ENCODE measurements at regions not wholly inside any gene's neighbourhood (a gene's known extent, or its start where the extent isn't known, plus 50 kb on each side); places are given as distances from the start of the nearest gene placed in this dataset.

GRCh38 chr18:75588412-75588811 is 160.9 kb upstream of the SMIM21 start:
- TF ChIP-seq TCF12 (IDR thresholded peaks at IDR 0.05; ENCODE audit: low read depth) (no peak), REST (IDR thresholded peaks at IDR 0.05; ENCODE audit: low read depth) (no peak), USF1 (IDR thresholded peaks at IDR 0.05) (no peak), YY1 (IDR thresholded peaks at IDR 0.05; ENCODE audit: low read depth) (no peak), TEAD4 (IDR thresholded peaks at IDR 0.05) (no peak), CEBPB (IDR thresholded peaks at IDR 0.05) (no peak), RAD21 (IDR thresholded peaks at IDR 0.05; ENCODE audit: low read depth) (no peak), TAF1 (IDR thresholded peaks at IDR 0.05; ENCODE audit: low read depth) (no peak), ZBTB7A (IDR thresholded peaks at IDR 0.05; ENCODE audit: low read depth) (no peak), MAX (IDR thresholded peaks at IDR 0.05) (no peak), CREB1 (IDR thresholded peaks at IDR 0.05; ENCODE audit: low read depth) (no peak), EGR1 (IDR thresholded peaks at IDR 0.05) (no peak), NFIC (IDR thresholded peaks at IDR 0.05) (no peak), FOXM1 (IDR thresholded peaks at IDR 0.05; ENCODE audit: borderline replicate concordance, low read depth) (no peak)

- TF ChIP-seq TEAD4 (IDR thresholded peaks at IDR 0.05): no peak
- no peak for TF ChIP-seq MAX (IDR thresholded peaks at IDR 0.05)
- no peak for TF ChIP-seq RAD21 (IDR thresholded peaks at IDR 0.05; ENCODE audit: low read depth)
- no peak for TF ChIP-seq REST (IDR thresholded peaks at IDR 0.05; ENCODE audit: low read depth)
- no peak for TF ChIP-seq CEBPB (IDR thresholded peaks at IDR 0.05)
- no peak for TF ChIP-seq USF1 (IDR thresholded peaks at IDR 0.05)
- no peak for TF ChIP-seq EP300 (IDR thresholded peaks at IDR 0.05; ENCODE audit: borderline replicate concordance)
- TF ChIP-seq CREB1 (IDR thresholded peaks at IDR 0.05; ENCODE audit: low read depth): no peak
- no peak for TF ChIP-seq YY1 (IDR thresholded peaks at IDR 0.05; ENCODE audit: low read depth)
- no peak for TF ChIP-seq EGR1 (IDR thresholded peaks at IDR 0.05)
- no peak for TF ChIP-seq TCF12 (IDR thresholded peaks at IDR 0.05; ENCODE audit: low read depth)
- no peak for TF ChIP-seq NFIC (IDR thresholded peaks at IDR 0.05)
- no peak for TF ChIP-seq FOXM1 (IDR thresholded peaks at IDR 0.05; ENCODE audit: borderline replicate concordance, low read depth)
Observed at GRCh38 chr18:75587131-75587530, 159.6 kb upstream of the SMIM21 start.

GRCh38 chr18:75586130-75586889 is 158.8 kb upstream of the SMIM21 start:
- TF ChIP-seq ZBTB7A (IDR thresholded peaks at IDR 0.05; ENCODE audit: low read depth): no peak
- TF ChIP-seq TCF12 (IDR thresholded peaks at IDR 0.05; ENCODE audit: low read depth): no peak
- no peak for TF ChIP-seq TEAD4 (IDR thresholded peaks at IDR 0.05)
- TF ChIP-seq EGR1 (IDR thresholded peaks at IDR 0.05): no peak
- no peak for TF ChIP-seq FOXM1 (IDR thresholded peaks at IDR 0.05; ENCODE audit: borderline replicate concordance, low read depth)
- no peak for TF ChIP-seq MAX (IDR thresholded peaks at IDR 0.05)
- no peak for TF ChIP-seq EP300 (IDR thresholded peaks at IDR 0.05; ENCODE audit: borderline replicate concordance)
- TF ChIP-seq TAF1 (IDR thresholded peaks at IDR 0.05; ENCODE audit: low read depth): no peak
- no peak for TF ChIP-seq RAD21 (IDR thresholded peaks at IDR 0.05; ENCODE audit: low read depth)
- TF ChIP-seq NFIC (IDR thresholded peaks at IDR 0.05): no peak
- no peak for TF ChIP-seq CREB1 (IDR thresholded peaks at IDR 0.05; ENCODE audit: low read depth)
- TF ChIP-seq YY1 (IDR thresholded peaks at IDR 0.05; ENCODE audit: low read depth): no peak
- TF ChIP-seq CEBPB (IDR thresholded peaks at IDR 0.05): no peak
- TF ChIP-seq USF1 (IDR thresholded peaks at IDR 0.05): no peak
- TF ChIP-seq REST (IDR thresholded peaks at IDR 0.05; ENCODE audit: low read depth): no peak

All from Ishikawa (cell line).